H1 (cell line): ENCODE measurements at regions not wholly inside any gene's neighbourhood (a gene's known extent, or its start where the extent isn't known, plus 50 kb on each side); places are given as distances from the start of the nearest gene placed in this dataset.
A peak's percentile ranks its signal among the peaks of the same experiment; 100 is the strongest.

Source experiments
- CTCF ChIP-seq, 3 experiments: IDR thresholded peaks; 1 replicate in 2 of 3; 2 replicates in 1 of 3; pipeline versions ENCODE4 v1.5.1 to v1.6.1; 2011; ENCODE audit warnings: low read length in 3 of 3, mild to moderate bottlenecking in 3 of 3, inconsistent platforms in 2 of 3, low read depth in 1 of 3, moderate library complexity in 1 of 3; ENCODE audit not compliant: insufficient read depth in 1 of 3; ENCODE audit errors: control extremely low read depth in 1 of 3
- E2F6 ChIP-seq: IDR thresholded peaks from 2 replicates; pipeline ENCODE4 v1.6.1; 2012; ENCODE audit warnings: inconsistent platforms
- JUND ChIP-seq: IDR thresholded peaks from 2 replicates; pipeline ENCODE4 v1.6.1; 2011; ENCODE audit warnings: mild to moderate bottlenecking, improper control_type of control experiment, low read length
- KDM5A ChIP-seq: fragments of 200-600 bp; IDR thresholded peaks from 2 replicates; pipeline ENCODE4 v1.7.1; 2012; ENCODE audit warnings: mild to moderate bottlenecking, low read length, inconsistent platforms, mixed read lengths
- SP1 ChIP-seq: IDR thresholded peaks from 2 replicates; pipeline ENCODE4 v1.6.1; 2011; ENCODE audit warnings: low read depth, low read length
- TF ChIP-seq, protein P1 (sequence below): fragments of 300-600 bp; sonication (generic); IDR thresholded peaks from 2 replicates; pipeline ENCODE4 v1.7.1; 2012; ENCODE audit warnings: low read length, moderate library complexity, mild to moderate bottlenecking, inconsistent platforms; ENCODE audit not compliant: insufficient replicate concordance
- TF ChIP-seq, protein P2 (sequence below): IDR thresholded peaks from 2 replicates; pipeline ENCODE4 v1.6.1; 2012; ENCODE audit warnings: inconsistent platforms

- TF ChIP-seq, protein P1, sequence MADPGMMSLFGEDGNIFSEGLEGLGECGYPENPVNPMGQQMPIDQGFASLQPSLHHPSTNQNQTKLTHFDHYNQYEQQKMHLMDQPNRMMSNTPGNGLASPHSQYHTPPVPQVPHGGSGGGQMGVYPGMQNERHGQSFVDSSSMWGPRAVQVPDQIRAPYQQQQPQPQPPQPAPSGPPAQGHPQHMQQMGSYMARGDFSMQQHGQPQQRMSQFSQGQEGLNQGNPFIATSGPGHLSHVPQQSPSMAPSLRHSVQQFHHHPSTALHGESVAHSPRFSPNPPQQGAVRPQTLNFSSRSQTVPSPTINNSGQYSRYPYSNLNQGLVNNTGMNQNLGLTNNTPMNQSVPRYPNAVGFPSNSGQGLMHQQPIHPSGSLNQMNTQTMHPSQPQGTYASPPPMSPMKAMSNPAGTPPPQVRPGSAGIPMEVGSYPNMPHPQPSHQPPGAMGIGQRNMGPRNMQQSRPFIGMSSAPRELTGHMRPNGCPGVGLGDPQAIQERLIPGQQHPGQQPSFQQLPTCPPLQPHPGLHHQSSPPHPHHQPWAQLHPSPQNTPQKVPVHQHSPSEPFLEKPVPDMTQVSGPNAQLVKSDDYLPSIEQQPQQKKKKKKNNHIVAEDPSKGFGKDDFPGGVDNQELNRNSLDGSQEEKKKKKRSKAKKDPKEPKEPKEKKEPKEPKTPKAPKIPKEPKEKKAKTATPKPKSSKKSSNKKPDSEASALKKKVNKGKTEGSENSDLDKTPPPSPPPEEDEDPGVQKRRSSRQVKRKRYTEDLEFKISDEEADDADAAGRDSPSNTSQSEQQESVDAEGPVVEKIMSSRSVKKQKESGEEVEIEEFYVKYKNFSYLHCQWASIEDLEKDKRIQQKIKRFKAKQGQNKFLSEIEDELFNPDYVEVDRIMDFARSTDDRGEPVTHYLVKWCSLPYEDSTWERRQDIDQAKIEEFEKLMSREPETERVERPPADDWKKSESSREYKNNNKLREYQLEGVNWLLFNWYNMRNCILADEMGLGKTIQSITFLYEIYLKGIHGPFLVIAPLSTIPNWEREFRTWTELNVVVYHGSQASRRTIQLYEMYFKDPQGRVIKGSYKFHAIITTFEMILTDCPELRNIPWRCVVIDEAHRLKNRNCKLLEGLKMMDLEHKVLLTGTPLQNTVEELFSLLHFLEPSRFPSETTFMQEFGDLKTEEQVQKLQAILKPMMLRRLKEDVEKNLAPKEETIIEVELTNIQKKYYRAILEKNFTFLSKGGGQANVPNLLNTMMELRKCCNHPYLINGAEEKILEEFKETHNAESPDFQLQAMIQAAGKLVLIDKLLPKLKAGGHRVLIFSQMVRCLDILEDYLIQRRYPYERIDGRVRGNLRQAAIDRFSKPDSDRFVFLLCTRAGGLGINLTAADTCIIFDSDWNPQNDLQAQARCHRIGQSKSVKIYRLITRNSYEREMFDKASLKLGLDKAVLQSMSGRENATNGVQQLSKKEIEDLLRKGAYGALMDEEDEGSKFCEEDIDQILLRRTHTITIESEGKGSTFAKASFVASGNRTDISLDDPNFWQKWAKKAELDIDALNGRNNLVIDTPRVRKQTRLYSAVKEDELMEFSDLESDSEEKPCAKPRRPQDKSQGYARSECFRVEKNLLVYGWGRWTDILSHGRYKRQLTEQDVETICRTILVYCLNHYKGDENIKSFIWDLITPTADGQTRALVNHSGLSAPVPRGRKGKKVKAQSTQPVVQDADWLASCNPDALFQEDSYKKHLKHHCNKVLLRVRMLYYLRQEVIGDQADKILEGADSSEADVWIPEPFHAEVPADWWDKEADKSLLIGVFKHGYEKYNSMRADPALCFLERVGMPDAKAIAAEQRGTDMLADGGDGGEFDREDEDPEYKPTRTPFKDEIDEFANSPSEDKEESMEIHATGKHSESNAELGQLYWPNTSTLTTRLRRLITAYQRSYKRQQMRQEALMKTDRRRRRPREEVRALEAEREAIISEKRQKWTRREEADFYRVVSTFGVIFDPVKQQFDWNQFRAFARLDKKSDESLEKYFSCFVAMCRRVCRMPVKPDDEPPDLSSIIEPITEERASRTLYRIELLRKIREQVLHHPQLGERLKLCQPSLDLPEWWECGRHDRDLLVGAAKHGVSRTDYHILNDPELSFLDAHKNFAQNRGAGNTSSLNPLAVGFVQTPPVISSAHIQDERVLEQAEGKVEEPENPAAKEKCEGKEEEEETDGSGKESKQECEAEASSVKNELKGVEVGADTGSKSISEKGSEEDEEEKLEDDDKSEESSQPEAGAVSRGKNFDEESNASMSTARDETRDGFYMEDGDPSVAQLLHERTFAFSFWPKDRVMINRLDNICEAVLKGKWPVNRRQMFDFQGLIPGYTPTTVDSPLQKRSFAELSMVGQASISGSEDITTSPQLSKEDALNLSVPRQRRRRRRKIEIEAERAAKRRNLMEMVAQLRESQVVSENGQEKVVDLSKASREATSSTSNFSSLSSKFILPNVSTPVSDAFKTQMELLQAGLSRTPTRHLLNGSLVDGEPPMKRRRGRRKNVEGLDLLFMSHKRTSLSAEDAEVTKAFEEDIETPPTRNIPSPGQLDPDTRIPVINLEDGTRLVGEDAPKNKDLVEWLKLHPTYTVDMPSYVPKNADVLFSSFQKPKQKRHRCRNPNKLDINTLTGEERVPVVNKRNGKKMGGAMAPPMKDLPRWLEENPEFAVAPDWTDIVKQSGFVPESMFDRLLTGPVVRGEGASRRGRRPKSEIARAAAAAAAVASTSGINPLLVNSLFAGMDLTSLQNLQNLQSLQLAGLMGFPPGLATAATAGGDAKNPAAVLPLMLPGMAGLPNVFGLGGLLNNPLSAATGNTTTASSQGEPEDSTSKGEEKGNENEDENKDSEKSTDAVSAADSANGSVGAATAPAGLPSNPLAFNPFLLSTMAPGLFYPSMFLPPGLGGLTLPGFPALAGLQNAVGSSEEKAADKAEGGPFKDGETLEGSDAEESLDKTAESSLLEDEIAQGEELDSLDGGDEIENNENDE = no peak
- TF ChIP-seq, protein P2, sequence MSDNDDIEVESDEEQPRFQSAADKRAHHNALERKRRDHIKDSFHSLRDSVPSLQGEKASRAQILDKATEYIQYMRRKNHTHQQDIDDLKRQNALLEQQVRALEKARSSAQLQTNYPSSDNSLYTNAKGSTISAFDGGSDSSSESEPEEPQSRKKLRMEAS = peak; percentile 53; the same call in 1 of the 2 replicates
- no peak for TF ChIP-seq JUND
- TF ChIP-seq KDM5A = no peak
- TF ChIP-seq SP1 = no peak
- peak; percentile 45 to 68 (median 52); a peak in 3 of 4 replicates for TF ChIP-seq CTCF (IDR thresholded peaks at IDR 0.05; ENCODE audit: control extremely low read depth in 1 of 3, insufficient read depth in 1 of 3, low read depth in 1 of 3, low read length in 3 of 3)
- TF ChIP-seq E2F6 = no peak
Observed at GRCh38 chr5:106875591-106876297, 795.0 kb downstream of the EFNA5 start (continued).
